Muscle of back (tissue), 3 donors: ENCODE measurements at regions not wholly inside any gene's neighbourhood (a gene's known extent, or its start where the extent isn't known, plus 50 kb on each side); places are given as distances from the start of the nearest gene placed in this dataset.
A peak's percentile ranks its signal among the peaks of the same experiment; 100 is the strongest.
"Not testable (repeated sequence)": the region's sequence is repeated elsewhere in the genome, so short reads cannot be mapped to it uniquely, and the experiment has no call there.

Experiments used
- DNase-seq, 3 donors: peaks; one replicate each; pipeline versions ENCODE4 v3.0.0 to v3.0.0-alpha.2; 2013

GRCh38 chr2:133878326-133878725, 310.1 kb upstream of the NCKAP5 start:
- DNase-seq = no peak

GRCh38 chr2:133879703-133880102, 311.4 kb upstream of the NCKAP5 start:
- no peak for DNase-seq

- not testable (repeated sequence) for DNase-seq
Observed at GRCh38 chr2:133882159-133882558, 313.9 kb upstream of the NCKAP5 start.

GRCh38 chr2:133884739-133885381, 316.6 kb upstream of the NCKAP5 start:
- DNase-seq = peak in 2 of 3 donors; percentile 7 to 41

- DNase-seq = no peak
Observed at GRCh38 chr2:133885847-133886246, 317.6 kb upstream of the NCKAP5 start.

GRCh38 chr2:133886735-133887675, 318.7 kb upstream of the NCKAP5 start:
- peak; percentile 59 to 85 (median 80) for DNase-seq

- DNase-seq = peak in 1 of 3 donors; percentile 3
Observed at GRCh38 chr2:133887676-133888040, 319.4 kb upstream of the NCKAP5 start.

GRCh38 chr2:133888107-133888506, 319.8 kb upstream of the NCKAP5 start:
- DNase-seq = no peak

- no peak for DNase-seq
Observed at GRCh38 chr2:133888621-133889219, 320.5 kb upstream of the NCKAP5 start.

GRCh38 chr2:133892352-133892913, 324.2 kb upstream of the NCKAP5 start:
- DNase-seq = no peak

GRCh38 chr2:133894429-133894828, 326.2 kb upstream of the NCKAP5 start:
- no peak for DNase-seq

- DNase-seq = not testable (repeated sequence)
Observed at GRCh38 chr2:133897838-133898237, 329.6 kb upstream of the NCKAP5 start.

- DNase-seq = no peak
Observed at GRCh38 chr2:133900909-133901308, 332.6 kb upstream of the NCKAP5 start.

GRCh38 chr2:133906396-133906795, 338.1 kb upstream of the NCKAP5 start:
- no peak for DNase-seq

- no peak for DNase-seq
Observed at GRCh38 chr2:133906926-133907325, 338.7 kb upstream of the NCKAP5 start.

- no peak for DNase-seq
Observed at GRCh38 chr2:133908171-133908570, 339.9 kb upstream of the NCKAP5 start.

GRCh38 chr2:133918141-133918540, 335.7 kb upstream of the MGAT5 start:
- DNase-seq = no peak

GRCh38 chr2:133919285-133919684, 334.6 kb upstream of the MGAT5 start:
- no peak for DNase-seq

- DNase-seq = no peak
Observed at GRCh38 chr2:133927894-133928293, 326.0 kb upstream of the MGAT5 start.

GRCh38 chr2:133936096-133936495, 317.8 kb upstream of the MGAT5 start:
- DNase-seq = no peak

GRCh38 chr2:133936601-133937000, 317.3 kb upstream of the MGAT5 start:
- DNase-seq = no peak

GRCh38 chr2:133937669-133938068, 316.2 kb upstream of the MGAT5 start:
- DNase-seq = peak; percentile 2 to 14 (median 2)
